H1 (cell line): ENCODE measurements at regions not wholly inside any gene's neighbourhood (a gene's known extent, or its start where the extent isn't known, plus 50 kb on each side); places are given as distances from the start of the nearest gene placed in this dataset.
A peak's percentile ranks its signal among the peaks of the same experiment; 100 is the strongest.

ENCODE experiments used
- CTCF ChIA-PET: fragments of 300-600 bp; sonication (Branson Sonifier 250); formaldehyde crosslinking; loops from one replicate; lab custom pipeline; 2021; ENCODE audit not compliant: partially characterized antibody; lab: Charles Lee
- POLR2A ChIA-PET: fragments of 300-600 bp; sonication (Branson Sonifier 250); formaldehyde crosslinking; loops from one replicate; lab custom pipeline; 2021; ENCODE audit warnings: inconsistent platforms; ENCODE audit not compliant: partially characterized antibody; lab: Charles Lee
- DNase-seq, 2 experiments: peaks; one replicate each; pipeline versions ENCODE4 v3.0.0 to v3.0.0-alpha.2; 2010 to 2022; ENCODE audit warnings: low spot score in 2 of 2, low read depth in 1 of 2, mixed read lengths in 1 of 2
- FAIRE-seq: peaks from 2 replicates; lab custom pipeline; 2011; peaks lifted over from hg19 to GRCh38; lab: Jason Lieb, UNC
- H2AFZ ChIP-seq: 2 replicates; pipeline ENCODE4 v1.8.1; 2012; ENCODE audit warnings: low read length, inconsistent platforms
- H2AK5ac ChIP-seq: 2 replicates; pipeline ENCODE4 v1.6.1; 2013; ENCODE audit warnings: low read depth, low read length
- H2BK120ac ChIP-seq: replicated peaks from 2 replicates; pipeline ENCODE3; 2013; ENCODE audit warnings: low read depth, low read length, inconsistent platforms
- H2BK12ac ChIP-seq: 2 replicates; pipeline ENCODE4 v1.6.1; 2013; ENCODE audit warnings: low read depth, low read length
- H2BK15ac ChIP-seq: 2 replicates; pipeline ENCODE4 v1.6.1; 2013; ENCODE audit warnings: low read length
- H2BK20ac ChIP-seq: 2 replicates; pipeline ENCODE4 v1.6.1; 2013; ENCODE audit warnings: low read length
- H2BK5ac ChIP-seq: 2 replicates; pipeline ENCODE4 v1.6.1; 2013; ENCODE audit warnings: low read depth, low read length
- H3K14ac ChIP-seq: 2 replicates; pipeline ENCODE4 v1.6.1; 2013; ENCODE audit warnings: inconsistent platforms; ENCODE audit not compliant: insufficient read length
- H3K18ac ChIP-seq: 2 replicates; pipeline ENCODE4 v1.6.1; 2013; ENCODE audit warnings: low read length; ENCODE audit errors: extremely low read depth
- H3K23ac ChIP-seq: 2 replicates; pipeline ENCODE4 v1.6.1; 2013; ENCODE audit warnings: inconsistent platforms; ENCODE audit not compliant: insufficient read length
- H3K23me2 ChIP-seq: 2 replicates; pipeline ENCODE4 v1.6.1; 2013; ENCODE audit warnings: low read depth, low read length
- H3K27ac ChIP-seq: 2 replicates; pipeline ENCODE4 v1.6.1; 2011; ENCODE audit warnings: low read depth, low read length, inconsistent platforms
- H3K27me3 ChIP-seq, 4 experiments: replicated peaks in 1 of 4; 1 replicate in 1 of 4; 2 replicates in 3 of 4; pipeline versions ENCODE4 v1.6.1 to v1.8.1; 2011 to 2013; ENCODE audit warnings: low read length in 3 of 4, mild to moderate bottlenecking in 3 of 4, inconsistent platforms in 2 of 4, mixed read lengths in 2 of 4, moderate library complexity in 1 of 4; ENCODE audit not compliant: control insufficient read depth in 3 of 4, insufficient read depth in 3 of 4; ENCODE audit errors: extremely low read depth in 1 of 4
- H3K36me3 ChIP-seq, 4 experiments: 2 replicates each; pipeline versions ENCODE4 v1.6.1 to v1.8.1; 2011 to 2013; ENCODE audit warnings: mild to moderate bottlenecking in 4 of 4, low read length in 3 of 4, moderate library complexity in 2 of 4, control low read depth in 1 of 4, inconsistent platforms in 1 of 4; ENCODE audit not compliant: insufficient read depth in 4 of 4, control insufficient read depth in 2 of 4
- H3K4ac ChIP-seq: replicated peaks from 2 replicates; pipeline ENCODE3; 2013; ENCODE audit warnings: low read length, low read depth, mixed read lengths, inconsistent platforms; ENCODE audit not compliant: insufficient read length
- H3K4me1 ChIP-seq, 4 experiments: replicated peaks in 1 of 4; 1 replicate in 1 of 4; 2 replicates in 3 of 4; pipeline versions ENCODE4 v1.6.1 to v1.8.1; 2011 to 2013; ENCODE audit warnings: low read length in 3 of 4, inconsistent platforms in 2 of 4, mixed read lengths in 1 of 4; ENCODE audit not compliant: insufficient read depth in 4 of 4, control insufficient read depth in 3 of 4
- H3K4me2 ChIP-seq, 2 experiments: 2 replicates each; pipeline versions ENCODE4 v1.6.1 to v1.8.1; 2011 to 2013; ENCODE audit warnings: low read depth in 2 of 2, low read length in 2 of 2, control low read depth in 1 of 2, inconsistent platforms in 1 of 2, mild to moderate bottlenecking in 1 of 2; ENCODE audit not compliant: insufficient read depth in 1 of 2
- H3K4me3 ChIP-seq, 4 experiments: fragments of 200-600, 300-600 bp in 1 of 4; sonication (generic), shearing (Covaris generic), sonication (Bioruptor Twin) in 1 of 4; 2 replicates each; pipeline versions ENCODE4 v1.5.1 to v1.8.1; 2011 to 2016; ENCODE audit warnings: low read length in 4 of 4, low read depth in 3 of 4, control low read depth in 2 of 4, inconsistent platforms in 2 of 4, mild to moderate bottlenecking in 2 of 4, mixed read lengths in 1 of 4, moderate library complexity in 1 of 4; ENCODE audit not compliant: insufficient read depth in 2 of 4; ENCODE audit errors: extremely low read depth in 1 of 4
- H3K56ac ChIP-seq: replicated peaks from 2 replicates; pipeline ENCODE3; 2013; ENCODE audit warnings: low read depth, mild to moderate bottlenecking, mixed read lengths, low read length, inconsistent platforms; ENCODE audit not compliant: insufficient read length
- H3K79me1 ChIP-seq: 2 replicates; pipeline ENCODE4 v1.6.1; 2013; ENCODE audit warnings: low read depth, low read length, control low read depth
- H3K79me2 ChIP-seq, 2 experiments: 2 replicates each; pipeline versions ENCODE4 v1.6.1 to v1.8.1; 2012 to 2013; ENCODE audit warnings: low read length in 2 of 2, mild to moderate bottlenecking in 2 of 2, inconsistent platforms in 1 of 2; ENCODE audit not compliant: insufficient read depth in 2 of 2, control insufficient read depth in 1 of 2
- H3K9ac ChIP-seq, 4 experiments: replicated peaks in 1 of 4; 1 replicate in 1 of 4; 2 replicates in 3 of 4; pipeline versions ENCODE4 v1.6.1 to v1.8.1; 2011 to 2013; ENCODE audit warnings: low read depth in 3 of 4, low read length in 3 of 4, control low read depth in 2 of 4, mild to moderate bottlenecking in 2 of 4, moderate library complexity in 2 of 4, inconsistent platforms in 1 of 4; ENCODE audit errors: extremely low read depth in 1 of 4
- H3K9me3 ChIP-seq, 2 experiments: 2 replicates each; pipeline versions ENCODE4 v1.6.1 to v1.8.1; 2012 to 2013; ENCODE audit warnings: mild to moderate bottlenecking in 2 of 2, moderate library complexity in 2 of 2, control low read depth in 1 of 2, inconsistent platforms in 1 of 2, low read depth in 1 of 2, low read length in 1 of 2, mixed read lengths in 1 of 2; ENCODE audit not compliant: insufficient read depth in 2 of 2
- H4K20me1 ChIP-seq, 2 experiments: replicated peaks in 1 of 2; 2 replicates each; pipeline versions ENCODE3 to v1.8.1; 2011 to 2013; ENCODE audit warnings: inconsistent platforms in 2 of 2, low read length in 2 of 2, mild to moderate bottlenecking in 1 of 2; ENCODE audit not compliant: insufficient read depth in 2 of 2, control insufficient read depth in 1 of 2
- H4K5ac ChIP-seq: 2 replicates; pipeline ENCODE4 v1.6.1; 2013; ENCODE audit warnings: low read length, low read depth, mixed read lengths, inconsistent platforms; ENCODE audit not compliant: insufficient read length
- H4K8ac ChIP-seq: 2 replicates; pipeline ENCODE4 v1.8.0; 2013; ENCODE audit warnings: mild to moderate bottlenecking, moderate library complexity, low read length, inconsistent platforms; ENCODE audit not compliant: insufficient read depth; ENCODE audit errors: extremely low read depth
- H4K91ac ChIP-seq: replicated peaks from 2 replicates; pipeline ENCODE3; 2013; ENCODE audit warnings: low read length, mixed read lengths, inconsistent platforms; ENCODE audit not compliant: insufficient read length
- ASH2L ChIP-seq: fragments of 200-600, 300-600 bp; sonication (generic); IDR thresholded peaks from one replicate; pipeline ENCODE4 v1.7.1; 2017; ENCODE audit warnings: low read length
- CTBP2 ChIP-seq: IDR thresholded peaks from 2 replicates; pipeline ENCODE4 v1.7.0; 2011; ENCODE audit warnings: borderline replicate concordance, mild to moderate bottlenecking, moderate library complexity, mixed read lengths, low read length; ENCODE audit not compliant: insufficient read depth, insufficient read length
- JUN ChIP-seq: IDR thresholded peaks from 2 replicates; pipeline ENCODE4 v1.6.1; 2011; ENCODE audit warnings: low read depth, mild to moderate bottlenecking, improper control_type of control experiment, low read length
- NANOG ChIP-seq: IDR thresholded peaks from 2 replicates; pipeline ENCODE4 v1.6.1; 2011; ENCODE audit warnings: low read length, low read depth, mild to moderate bottlenecking, inconsistent platforms; ENCODE audit not compliant: insufficient read depth, poor library complexity, severe bottlenecking
- SRF ChIP-seq: IDR thresholded peaks from 2 replicates; pipeline ENCODE4 v1.6.1; 2011; ENCODE audit warnings: mild to moderate bottlenecking, low read depth, low read length, moderate library complexity
- SUZ12 ChIP-seq: fragments of 200-600 bp; sonication (generic); IDR thresholded peaks from 2 replicates; pipeline ENCODE4 v1.6.1; 2012; ENCODE audit warnings: mild to moderate bottlenecking, inconsistent platforms, low read length, moderate library complexity, mixed read lengths
- WGBS, 2 experiments: shearing (Covaris generic) in 1 of 2; methylation state at CpG; one replicate each; pipeline versions ENCODE4 v1.1.6 to v1.1.7; 2013 to 2015; ENCODE audit warnings: low lambda C conversion rate in 2 of 2, mixed read lengths in 2 of 2, inconsistent platforms in 1 of 2, low coverage in 1 of 2, missing lambda C conversion rate in 1 of 2; ENCODE audit not compliant: insufficient replicate concordance in 2 of 2, insufficient coverage in 1 of 2, insufficient read length in 1 of 2; ENCODE audit errors: extremely low coverage in 1 of 2, missing lambda C conversion rate in 1 of 2; 5-methylcytosine and 5-hydroxymethylcytosine counted together

DNA sequence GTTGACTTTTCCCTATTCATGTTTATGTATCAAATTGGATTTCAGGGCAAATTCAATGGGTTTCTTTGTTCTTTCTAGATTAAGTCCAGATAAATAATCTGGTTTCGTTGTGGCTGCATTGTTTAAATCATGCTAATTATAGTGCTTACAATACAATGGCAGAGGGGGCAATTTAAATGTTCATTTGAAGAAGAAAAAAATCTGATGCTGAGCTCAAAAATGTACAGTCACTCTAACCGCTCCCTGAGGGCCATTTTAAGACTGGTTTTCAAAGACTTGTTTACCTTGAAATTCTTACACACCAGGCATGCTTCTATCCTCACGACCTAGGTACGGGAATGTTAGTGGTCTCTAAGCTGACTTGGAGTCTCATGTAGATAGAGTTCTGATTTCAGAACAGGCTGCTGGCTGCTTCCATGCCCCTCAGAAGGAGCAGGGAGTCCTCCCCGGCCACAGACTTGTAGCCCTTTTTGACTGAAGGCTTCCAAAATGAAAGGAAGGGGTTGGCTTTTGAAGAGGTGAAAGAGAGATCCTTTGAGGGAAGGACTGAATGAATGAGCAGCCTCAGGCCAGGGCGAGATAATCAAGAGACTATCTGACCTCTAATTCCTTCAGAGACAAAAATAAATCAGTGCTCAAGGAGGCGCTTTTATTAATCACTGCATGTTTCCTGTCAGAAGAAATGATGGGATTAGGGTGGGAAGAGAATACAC lies 86.1 kb upstream of the ZNF217 start:
- Histone ChIP-seq H2BK20ac (no peak overlapping the region), H3K9me3 (no peaks in the 10 kb centered on the region), H3K4me3 (no peak overlapping the region), H3K79me2 (no peaks in the 10 kb centered on the region), H3K23me2 (no peaks in the 10 kb centered on the region), H3K27ac (no peak overlapping the region), H3K4ac (no peak overlapping the region), H2BK12ac (no peak overlapping the region), H3K56ac (no peak overlapping the region), H3K18ac (peak overlapping the region; percentile 21; the same call in 1 of the 2 replicates), H3K27me3 (no peaks in the 10 kb centered on the region), H3K14ac (no peak overlapping the region), H3K23ac (no peak overlapping the region), H2BK15ac (no peak overlapping the region), H2AK5ac (no peak overlapping the region), H4K8ac (no peak overlapping the region), H4K5ac (no peak overlapping the region), H2BK5ac (no peak overlapping the region), H3K9ac (no peak overlapping the region), H3K79me1 (no peaks in the 10 kb centered on the region), H3K36me3 (no peaks in the 10 kb centered on the region), H2BK120ac (no peak overlapping the region), H2AFZ (0 out of 2 replicates have a peak overlapping the region, but pooled peaks have one; percentile 14), H4K20me1 (no peaks in the 10 kb centered on the region), H4K91ac (peak overlapping the region; percentile 67), H3K4me1 (peaks cover 0 to 8% (median 5%) of the 10 kb centered on the region in 4 experiments; a peak in 6 of 7 replicates), H3K4me2 (0 out of 4 replicates have a peak overlapping the region, but pooled peaks of 1 of the 2 experiments have one; percentile 24)
- 62% methylated on average over 7 of the region's 7 CpGs; no CpG with 5 or more reads in 1 of the 2 experiments for WGBS, 2 experiments
- FAIRE-seq = no peak
- ChIA-PET POLR2A (interaction anchor here (1.7 kb wide), 1 partner anchor 15 kb away, joined by 3 read pairs; no protein-coding TSS in a partner anchor), CTCF (interaction anchor here (0.6 to 1.2 kb wide), 3 partner anchors 9 to 102 kb away, joined by 3 to 4 read pairs (median 3); no protein-coding TSS in a partner anchor)
- TF ChIP-seq SRF = no peak
- TF ChIP-seq SUZ12 = no peak
- no peak for TF ChIP-seq JUN
- no peak for TF ChIP-seq CTBP2
- TF ChIP-seq NANOG = no peak
- no peak for TF ChIP-seq ASH2L
- no peak for DNase-seq
